HG03378 (cell line): ENCODE measurements at regions not wholly inside any gene's neighbourhood (a gene's known extent, or its start where the extent isn't known, plus 50 kb on each side); places are given as distances from the start of the nearest gene placed in this dataset.

Experiments used
- ATAC-seq: cut with Tn5 transposase; IDR thresholded peaks from one replicate; pipeline ENCODE4 v1.9.1; 2021; ENCODE audit warnings: mild to moderate bottlenecking, moderate library complexity; ENCODE audit not compliant: unreplicated experiment

GRCh38 chr13:60282186-60282585 lies 114.8 kb upstream of the TDRD3 start:
- ATAC-seq, result no peak

GRCh38 chr13:60282708-60283107 lies 114.3 kb upstream of the TDRD3 start:
- ATAC-seq, result no peak

- ATAC-seq, result no peak
These were observed 110.3 kb upstream of the TDRD3 start for GRCh38 chr13:60286707-60287106.

- no peak for ATAC-seq
These were observed 108.5 kb upstream of the TDRD3 start for GRCh38 chr13:60288569-60288968.

- no peak for ATAC-seq
These were observed 93.9 kb upstream of the TDRD3 start for GRCh38 chr13:60303166-60303565.

- ATAC-seq, result no peak
These were observed 85.5 kb upstream of the TDRD3 start for GRCh38 chr13:60311527-60311926.

GRCh38 chr13:60312851-60313505 lies 84.0 kb upstream of the TDRD3 start:
- no peak for ATAC-seq

- ATAC-seq, result no peak
These were observed 78.8 kb upstream of the TDRD3 start for GRCh38 chr13:60318186-60318585.

GRCh38 chr13:60324131-60324530 lies 72.9 kb upstream of the TDRD3 start:
- ATAC-seq, result no peak

- ATAC-seq, result no peak
These were observed 70.7 kb upstream of the TDRD3 start for GRCh38 chr13:60326273-60326672.

GRCh38 chr13:60327511-60327910 lies 69.5 kb upstream of the TDRD3 start:
- ATAC-seq, result no peak

GRCh38 chr13:60328073-60328472 lies 68.9 kb upstream of the TDRD3 start:
- ATAC-seq, result no peak

GRCh38 chr13:60329221-60329923 lies 67.6 kb upstream of the TDRD3 start:
- no peak for ATAC-seq

GRCh38 chr13:60331249-60332012 lies 65.6 kb upstream of the TDRD3 start:
- ATAC-seq, result no peak

- no peak for ATAC-seq
These were observed 64.3 kb upstream of the TDRD3 start for GRCh38 chr13:60332682-60333081.

- no peak for ATAC-seq
These were observed 62.7 kb upstream of the TDRD3 start for GRCh38 chr13:60334310-60334709.

- ATAC-seq, result no peak
These were observed 61.5 kb upstream of the TDRD3 start for GRCh38 chr13:60335531-60335930.

- ATAC-seq, result no peak
These were observed 58.3 kb upstream of the TDRD3 start for GRCh38 chr13:60338754-60339153.

- no peak for ATAC-seq
These were observed 53.0 kb upstream of the TDRD3 start for GRCh38 chr13:60343978-60344377.

- no peak for ATAC-seq
These were observed 49.8 kb upstream of the TDRD3 start for GRCh38 chr13:60347174-60347573.
